CD14-positive monocyte (primary cell): ENCODE measurements at regions not wholly inside any gene's neighbourhood (a gene's known extent, or its start where the extent isn't known, plus 50 kb on each side); places are given as distances from the start of the nearest gene placed in this dataset.

Source experiments
- DNase-seq, 3 donors: peaks; one replicate each; pipeline ENCODE4 v3.0.0-alpha.2; 2011 to 2022
- H2AFZ ChIP-seq: 2 replicates; pipeline ENCODE4 v1.6.0; 2012; ENCODE audit warnings: mild to moderate bottlenecking, low read depth, low read length, inconsistent platforms; ENCODE audit not compliant: insufficient read depth, poor library complexity, severe bottlenecking
- H3K27ac ChIP-seq, 2 donors: 1 replicate in 1 of 2; 2 replicates in 1 of 2; pipeline ENCODE4 v1.5.1; 2012 to 2013; ENCODE audit warnings: low read length in 2 of 2, control low read depth in 1 of 2, inconsistent platforms in 1 of 2, low read depth in 1 of 2, mild to moderate bottlenecking in 1 of 2
- H3K27me3 ChIP-seq, 2 donors: one replicate each; pipeline versions ENCODE4 v1.6.0 to v1.6.1; 2011 to 2013; ENCODE audit warnings: low read length in 2 of 2; ENCODE audit not compliant: control insufficient read depth in 2 of 2, insufficient read depth in 2 of 2
- H3K36me3 ChIP-seq, 2 donors: replicated peaks in 1 of 2; 1 replicate in 1 of 2; 2 replicates in 1 of 2; pipeline versions ENCODE4 v1.5.1 to v1.6.1; 2012 to 2013; ENCODE audit warnings: low read length in 2 of 2, control low read depth in 1 of 2, inconsistent platforms in 1 of 2, mild to moderate bottlenecking in 1 of 2; ENCODE audit not compliant: insufficient read depth in 2 of 2, control insufficient read depth in 1 of 2
- H3K4me1 ChIP-seq, 2 donors: 1 replicate in 1 of 2; 2 replicates in 1 of 2; pipeline versions ENCODE4 v1.5.1 to v1.6.1; 2012 to 2013; ENCODE audit warnings: low read length in 2 of 2, control low read depth in 1 of 2, inconsistent platforms in 1 of 2, mild to moderate bottlenecking in 1 of 2, moderate library complexity in 1 of 2; ENCODE audit not compliant: insufficient read depth in 2 of 2, control insufficient read depth in 1 of 2
- H3K4me2 ChIP-seq: replicated peaks from 2 replicates; pipeline ENCODE3; 2012; ENCODE audit warnings: low read length, moderate library complexity, mild to moderate bottlenecking; ENCODE audit not compliant: poor library complexity, severe bottlenecking; ENCODE audit errors: extremely low read depth
- H3K4me3 ChIP-seq, 3 experiments: fragments of 200-600 bp in 1 of 3; sonication (generic) in 1 of 3; replicated peaks in 1 of 3; 1 replicate in 2 of 3; 2 replicates in 1 of 3; pipeline ENCODE4 v1.5.1; 2011 to 2013; ENCODE audit warnings: low read length in 3 of 3, mild to moderate bottlenecking in 3 of 3, control low read depth in 2 of 3, low read depth in 2 of 3, inconsistent platforms in 1 of 3, moderate library complexity in 1 of 3
- H3K79me2 ChIP-seq: 2 replicates; pipeline ENCODE4 v1.6.0; 2012; ENCODE audit warnings: mild to moderate bottlenecking, control low read depth, inconsistent platforms, low read length, moderate library complexity; ENCODE audit not compliant: insufficient read depth
- H3K9ac ChIP-seq: 2 replicates; pipeline ENCODE4 v1.6.0; 2017; ENCODE audit warnings: low read length, mild to moderate bottlenecking; ENCODE audit not compliant: insufficient read depth, poor library complexity, severe bottlenecking
- H3K9me3 ChIP-seq, 2 donors: replicated peaks in 1 of 2; 1 replicate in 1 of 2; 2 replicates in 1 of 2; pipeline versions ENCODE4 v1.5.1 to v1.6.1; 2012 to 2013; ENCODE audit warnings: low read length in 2 of 2, control low read depth in 1 of 2; ENCODE audit not compliant: control insufficient read depth in 1 of 2, insufficient read depth in 1 of 2
- H4K20me1 ChIP-seq: 2 replicates; pipeline ENCODE4 v1.6.0; 2012; ENCODE audit warnings: mild to moderate bottlenecking, low read length, control low read depth, moderate library complexity; ENCODE audit not compliant: insufficient read depth
- H3K27ac Mint-ChIP-seq, 7 donors: one replicate each; pipeline ENCODE4 v1.8.0; 2020; ENCODE audit warnings: mild to moderate bottlenecking in 7 of 7, mixed read lengths in 7 of 7, moderate library complexity in 6 of 7, inconsistent platforms in 2 of 7
- H3K27me3 Mint-ChIP-seq, 3 donors: one replicate each; pipeline ENCODE4 v1.8.0; 2021 to 2022; ENCODE audit warnings: low read depth in 3 of 3, mild to moderate bottlenecking in 3 of 3, mixed read lengths in 3 of 3, moderate library complexity in 3 of 3, inconsistent platforms in 1 of 3
- H3K36me3 Mint-ChIP-seq, 2 donors: one replicate each; pipeline ENCODE4 v1.8.0; 2020; ENCODE audit warnings: mixed read lengths in 2 of 2, inconsistent platforms in 1 of 2, mild to moderate bottlenecking in 1 of 2
- H3K4me1 Mint-ChIP-seq: one replicate; pipeline ENCODE4 v1.8.0; 2020; ENCODE audit warnings: mild to moderate bottlenecking, mixed read lengths
- H3K4me3 Mint-ChIP-seq, 2 donors: one replicate each; pipeline ENCODE4 v1.8.0; 2020; ENCODE audit warnings: mild to moderate bottlenecking in 2 of 2, mixed read lengths in 2 of 2, moderate library complexity in 1 of 2
- H3K9me3 Mint-ChIP-seq, 7 donors: one replicate each; pipeline ENCODE4 v1.8.0; 2020 to 2022; ENCODE audit warnings: mixed read lengths in 7 of 7, mild to moderate bottlenecking in 6 of 7, moderate library complexity in 6 of 7, inconsistent platforms in 2 of 7
- WGBS: methylation state at CpG from one replicate; pipeline ENCODE4 v1.1.5; 2013; ENCODE audit warnings: missing lambda C conversion rate; ENCODE audit not compliant: insufficient coverage; 5-methylcytosine and 5-hydroxymethylcytosine counted together
- intact Hi-C, 2 donors: fragments of 100-400 bp; cut with micrococcal nuclease; formaldehyde crosslinking; loops; one replicate each; pipeline versions ENCODE4 v1.15.0 to v1.15.1; 2023
- TF ChIP-seq, protein P1 (sequence below): fragments of 200-600 bp; IDR thresholded peaks from one replicate; pipeline ENCODE4 v1.8.0; 2022; ENCODE audit warnings: antibody characterized with exemption, mild to moderate bottlenecking

DNA sequence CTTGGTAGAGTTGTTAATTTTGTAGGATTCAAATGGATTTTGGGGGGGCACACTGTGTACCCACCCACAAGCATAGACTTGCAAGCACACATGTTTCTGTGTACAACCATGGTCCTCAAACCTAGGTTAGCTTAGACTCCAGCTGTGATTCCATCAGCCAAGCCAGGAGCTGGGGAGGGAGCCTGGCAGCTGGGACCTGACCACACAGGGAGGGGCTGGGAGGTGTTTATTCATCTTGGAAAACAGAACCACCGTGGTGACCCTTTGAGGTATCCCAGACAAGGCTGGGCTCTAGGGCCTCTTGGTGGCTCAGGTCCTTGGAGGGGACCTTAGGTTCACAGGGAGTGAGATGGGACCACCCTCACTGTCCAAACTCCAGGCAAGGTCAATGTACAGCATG is 410.3 kb downstream of the NEBL start:
- H3K27me3 ChIP-seq, result no peaks in the 10 kb centered on the region
- H3K4me1 ChIP-seq, result no peaks in the 10 kb centered on the region
- TF ChIP-seq, protein P1, sequence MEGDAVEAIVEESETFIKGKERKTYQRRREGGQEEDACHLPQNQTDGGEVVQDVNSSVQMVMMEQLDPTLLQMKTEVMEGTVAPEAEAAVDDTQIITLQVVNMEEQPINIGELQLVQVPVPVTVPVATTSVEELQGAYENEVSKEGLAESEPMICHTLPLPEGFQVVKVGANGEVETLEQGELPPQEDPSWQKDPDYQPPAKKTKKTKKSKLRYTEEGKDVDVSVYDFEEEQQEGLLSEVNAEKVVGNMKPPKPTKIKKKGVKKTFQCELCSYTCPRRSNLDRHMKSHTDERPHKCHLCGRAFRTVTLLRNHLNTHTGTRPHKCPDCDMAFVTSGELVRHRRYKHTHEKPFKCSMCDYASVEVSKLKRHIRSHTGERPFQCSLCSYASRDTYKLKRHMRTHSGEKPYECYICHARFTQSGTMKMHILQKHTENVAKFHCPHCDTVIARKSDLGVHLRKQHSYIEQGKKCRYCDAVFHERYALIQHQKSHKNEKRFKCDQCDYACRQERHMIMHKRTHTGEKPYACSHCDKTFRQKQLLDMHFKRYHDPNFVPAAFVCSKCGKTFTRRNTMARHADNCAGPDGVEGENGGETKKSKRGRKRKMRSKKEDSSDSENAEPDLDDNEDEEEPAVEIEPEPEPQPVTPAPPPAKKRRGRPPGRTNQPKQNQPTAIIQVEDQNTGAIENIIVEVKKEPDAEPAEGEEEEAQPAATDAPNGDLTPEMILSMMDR, result no peak
- H3K79me2 ChIP-seq, result no peaks in the 10 kb centered on the region
- no peaks in the 10 kb centered on the region for H3K36me3 Mint-ChIP-seq
- H3K4me3 ChIP-seq, result no peak overlapping the region
- peaks cover 0 to 11% (median 6%) of the 10 kb centered on the region in 7 donors for H3K9me3 Mint-ChIP-seq
- no peaks in the 10 kb centered on the region for H3K36me3 ChIP-seq
- H3K27me3 Mint-ChIP-seq, result peaks cover 0 to 2% (median 0%) of the 10 kb centered on the region in 3 donors
- no peak overlapping the region for H3K27ac ChIP-seq
- no peaks in the 10 kb centered on the region for H4K20me1 ChIP-seq
- WGBS, result 100% methylated on average over 1 of the region's 1 CpG
- no peak overlapping the region for H3K4me2 ChIP-seq
- H3K4me3 Mint-ChIP-seq, result no peak overlapping the region
- intact Hi-C loops, result no loop called here
- H3K9ac ChIP-seq, result no peak overlapping the region
- no peak overlapping the region for H3K27ac Mint-ChIP-seq
- H2AFZ ChIP-seq, result no peak overlapping the region
- no peaks in the 10 kb centered on the region for H3K9me3 ChIP-seq
- DNase-seq, result no peak
- H3K4me1 Mint-ChIP-seq, result no peaks in the 10 kb centered on the region

DNA sequence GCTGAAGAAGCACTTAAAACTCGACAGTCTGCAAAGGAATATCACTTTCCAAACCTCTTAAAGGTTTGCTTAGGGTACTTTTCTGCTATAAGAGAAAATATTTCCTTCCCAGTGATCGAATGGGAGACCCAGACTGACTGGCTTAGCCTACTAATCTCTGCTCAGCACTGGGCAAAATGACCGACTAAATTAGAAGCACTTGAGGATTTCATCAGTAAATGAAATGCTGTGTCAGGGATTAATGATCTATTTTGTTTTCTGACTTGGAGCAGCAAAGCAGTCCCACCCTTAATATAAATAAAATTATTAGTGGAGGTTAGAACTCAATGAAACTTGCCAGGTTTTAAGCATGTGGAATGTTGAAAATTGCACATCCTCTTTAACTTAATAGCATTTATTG is 411.6 kb downstream of the NEBL start:
- no peaks in the 10 kb centered on the region for H3K36me3 Mint-ChIP-seq
- H3K9me3 ChIP-seq, result peaks cover 0 to 3% of the 10 kb centered on the region in 2 donors
- no peaks in the 10 kb centered on the region for H3K36me3 ChIP-seq
- TF ChIP-seq, protein P1, result no peak
- no peaks in the 10 kb centered on the region for H3K27me3 ChIP-seq
- no peak for DNase-seq
- no peak overlapping the region for H3K4me3 ChIP-seq
- no peak overlapping the region for H3K4me3 Mint-ChIP-seq
- H3K4me1 Mint-ChIP-seq, result no peaks in the 10 kb centered on the region
- H3K27me3 Mint-ChIP-seq, result peaks cover 0 to 2% (median 0%) of the 10 kb centered on the region in 3 donors
- H3K4me2 ChIP-seq, result no peak overlapping the region
- H4K20me1 ChIP-seq, result no peaks in the 10 kb centered on the region
- H3K27ac Mint-ChIP-seq, result no peak overlapping the region
- no peak overlapping the region for H2AFZ ChIP-seq
- no peaks in the 10 kb centered on the region for H3K79me2 ChIP-seq
- H3K4me1 ChIP-seq, result no peaks in the 10 kb centered on the region
- H3K9me3 Mint-ChIP-seq, result peaks cover 0 to 11% (median 6%) of the 10 kb centered on the region in 7 donors
- no peak overlapping the region for H3K9ac ChIP-seq
- intact Hi-C loops, result no loop called here
- no peak overlapping the region for H3K27ac ChIP-seq
- WGBS, result no CpG with 5 or more reads among the region's 3 CpGs
